ENCODE measurements at regions not wholly inside any gene's neighbourhood (a gene's known extent, or its start where the extent isn't known, plus 50 kb on each side); places are given as distances from the start of the nearest gene placed in this dataset.
"Not testable (repeated sequence)": the region's sequence is repeated elsewhere in the genome, so short reads cannot be mapped to it uniquely, and the experiment has no call there.

- no peaks in the 10 kb centered on the region for H3K9me3 ChIP-seq
- H3K36me3 Mint-ChIP-seq (ENCODE audit: insufficient read depth, unreplicated experiment) = no peaks in the 10 kb centered on the region
- H3K27ac Mint-ChIP-seq (ENCODE audit: unreplicated experiment) = no peak overlapping the region
- intact Hi-C loops (cut with micrococcal nuclease; ENCODE audit: unreplicated experiment) = no loop called here
- H3K9me3 Mint-ChIP-seq (ENCODE audit: unreplicated experiment) = no peaks in the 10 kb centered on the region
- H3K4me3 Mint-ChIP-seq (ENCODE audit: unreplicated experiment) = no peak overlapping the region
- H3K27me3 Mint-ChIP-seq (ENCODE audit: insufficient read depth, unreplicated experiment) = no peaks in the 10 kb centered on the region
- ChIA-PET POLR2A (no interaction called here), CTCF (no interaction called here)
- no peaks in the 10 kb centered on the region for H3K36me3 ChIP-seq (ENCODE audit: control insufficient read depth, insufficient read depth, low read length)
- H3K4me1 Mint-ChIP-seq (ENCODE audit: low read depth, unreplicated experiment) = no peaks in the 10 kb centered on the region
- no TSS peak for BruUV-seq (replicated peaks)
- no peaks in the 10 kb centered on the region for H3K27me3 ChIP-seq (replicated peaks; ENCODE audit: control insufficient read depth, insufficient read depth, low read length)
- no peak for TF ChIP-seq CTCF (IDR thresholded peaks at IDR 0.05; ENCODE audit: insufficient read depth in 1 of 2, low read depth in 1 of 2, low read length in 1 of 2, severe bottlenecking in 1 of 2, unreplicated experiment in 1 of 2)
- DNase-seq = no peak
- H3K4me3 ChIP-seq (ENCODE audit: low read depth, low read length) = no peak overlapping the region
- no peaks in the 10 kb centered on the region for H3K4me1 ChIP-seq
Observed at GRCh38 chr6:84597238-84597875, 167.0 kb downstream of the TBX18 start.

DNA sequence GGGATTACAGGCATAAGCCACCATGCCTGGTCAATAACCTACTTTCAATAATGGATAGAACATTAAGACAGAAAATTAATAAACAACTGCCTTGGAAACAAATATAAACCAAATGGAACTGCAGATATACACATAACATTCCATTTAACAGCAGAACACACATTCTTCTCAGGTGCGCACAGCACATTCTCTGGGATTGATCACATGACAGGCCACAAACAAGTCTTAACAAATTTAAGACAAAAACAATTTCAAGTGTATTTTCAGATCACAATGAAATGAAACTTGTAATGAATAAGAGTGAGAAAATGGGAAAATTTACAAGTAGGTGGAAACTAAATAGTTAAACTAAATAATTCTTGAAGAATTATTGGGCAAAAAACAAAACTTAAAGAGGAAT is 167.9 kb downstream of the TBX18 start:
- no peaks in the 10 kb centered on the region for H3K4me1 Mint-ChIP-seq (ENCODE audit: low read depth, unreplicated experiment)
- no peaks in the 10 kb centered on the region for H3K36me3 ChIP-seq (ENCODE audit: control insufficient read depth, insufficient read depth, low read length)
- H3K27me3 ChIP-seq (replicated peaks; ENCODE audit: control insufficient read depth, insufficient read depth, low read length) = no peaks in the 10 kb centered on the region
- no peak overlapping the region for H3K4me3 ChIP-seq (ENCODE audit: low read depth, low read length)
- POLR2A ChIA-PET = no interaction called here
- H3K36me3 Mint-ChIP-seq (ENCODE audit: insufficient read depth, unreplicated experiment) = no peaks in the 10 kb centered on the region
- no peak for DNase-seq
- no TSS peak for BruUV-seq (replicated peaks)
- H3K9me3 Mint-ChIP-seq (ENCODE audit: unreplicated experiment) = no peaks in the 10 kb centered on the region
- TF ChIP-seq CTCF (IDR thresholded peaks at IDR 0.05; ENCODE audit: insufficient read depth in 1 of 2, low read depth in 1 of 2, low read length in 1 of 2, severe bottlenecking in 1 of 2, unreplicated experiment in 1 of 2) = no peak
- CTCF ChIA-PET = no interaction called here
- no peak overlapping the region for H3K4me3 Mint-ChIP-seq (ENCODE audit: unreplicated experiment)
- intact Hi-C loops (cut with micrococcal nuclease; ENCODE audit: unreplicated experiment) = no loop called here
- no peaks in the 10 kb centered on the region for H3K4me1 ChIP-seq
- no peak overlapping the region for H3K27ac Mint-ChIP-seq (ENCODE audit: unreplicated experiment)
- H3K27me3 Mint-ChIP-seq (ENCODE audit: insufficient read depth, unreplicated experiment) = no peaks in the 10 kb centered on the region
- H3K9me3 ChIP-seq = no peaks in the 10 kb centered on the region

DNA sequence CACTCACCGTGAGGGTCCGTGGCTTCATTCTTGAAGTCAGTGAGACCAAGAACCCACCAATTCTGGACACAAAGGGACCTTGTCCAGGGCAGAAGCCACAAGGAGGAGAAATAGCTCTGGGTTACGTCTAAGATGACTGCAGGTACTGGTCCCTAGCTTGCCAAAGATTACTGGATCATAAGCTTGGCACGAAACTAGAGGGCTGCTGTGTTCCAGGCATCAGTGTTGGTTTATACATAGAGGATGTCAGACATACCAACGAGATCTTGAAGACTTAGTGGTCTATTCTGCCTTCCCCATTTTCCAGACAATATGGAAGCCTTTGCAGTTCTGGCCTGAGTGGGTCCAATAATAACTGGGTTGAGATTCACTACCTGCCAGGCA is 175.7 kb downstream of the TBX18 start:
- no peaks in the 10 kb centered on the region for H3K9me3 ChIP-seq
- no peaks in the 10 kb centered on the region for H3K4me1 ChIP-seq
- no peaks in the 10 kb centered on the region for H3K36me3 ChIP-seq (ENCODE audit: control insufficient read depth, insufficient read depth, low read length)
- Mint-ChIP-seq H3K27ac (ENCODE audit: unreplicated experiment) (no peak overlapping the region), H3K4me1 (ENCODE audit: low read depth, unreplicated experiment) (no peaks in the 10 kb centered on the region), H3K27me3 (ENCODE audit: insufficient read depth, unreplicated experiment) (no peaks in the 10 kb centered on the region), H3K9me3 (ENCODE audit: unreplicated experiment) (no peaks in the 10 kb centered on the region), H3K36me3 (ENCODE audit: insufficient read depth, unreplicated experiment) (no peaks in the 10 kb centered on the region), H3K4me3 (ENCODE audit: unreplicated experiment) (no peak overlapping the region)
- H3K27me3 ChIP-seq (replicated peaks; ENCODE audit: control insufficient read depth, insufficient read depth, low read length) = no peaks in the 10 kb centered on the region
- no peak overlapping the region for H3K4me3 ChIP-seq (ENCODE audit: low read depth, low read length)
- TF ChIP-seq CTCF (IDR thresholded peaks at IDR 0.05; ENCODE audit: insufficient read depth in 1 of 2, low read depth in 1 of 2, low read length in 1 of 2, severe bottlenecking in 1 of 2, unreplicated experiment in 1 of 2) = no peak
- ChIA-PET POLR2A (no interaction called here), CTCF (no interaction called here)
- BruUV-seq (replicated peaks) = no TSS peak
- no peak for DNase-seq
- intact Hi-C loops (cut with micrococcal nuclease; ENCODE audit: unreplicated experiment) = no loop called here

DNA sequence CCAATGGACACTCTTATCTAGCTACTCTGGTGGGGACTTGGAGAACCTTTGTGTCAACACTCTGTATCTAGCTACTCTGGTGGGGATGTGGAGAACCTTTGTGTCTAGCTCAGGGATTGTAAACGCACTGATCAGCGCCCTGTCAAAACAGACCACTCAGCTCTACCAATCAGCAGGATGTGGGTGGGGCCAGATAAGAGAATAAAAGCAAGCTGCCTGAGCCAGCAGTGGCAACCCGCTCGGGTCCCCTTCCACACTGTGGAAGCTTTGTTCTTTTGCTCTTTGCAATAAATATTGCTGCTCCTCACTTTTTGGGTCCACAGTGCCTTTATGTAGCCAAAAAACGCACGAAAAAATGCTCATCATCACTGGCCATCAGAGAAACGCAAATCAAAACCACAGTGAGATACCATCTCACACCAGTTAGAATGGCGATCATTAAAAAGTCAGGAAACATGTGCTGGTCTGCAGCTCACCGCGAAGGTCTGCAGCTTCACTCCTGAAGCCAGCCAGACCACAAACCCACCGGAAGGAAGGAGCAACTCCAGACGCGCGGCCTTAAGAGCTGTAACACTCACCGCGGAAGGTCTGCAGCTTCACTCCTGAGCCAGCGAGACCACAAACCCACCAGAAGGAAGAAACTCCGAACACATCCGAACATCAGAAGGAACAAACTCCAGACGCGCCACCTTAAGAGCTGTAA is 176.3 kb downstream of the TBX18 start:
- H3K4me1 ChIP-seq; H3K27ac Mint-ChIP-seq (ENCODE audit: unreplicated experiment); POLR2A ChIA-PET; H3K9me3 ChIP-seq; H3K36me3 Mint-ChIP-seq (ENCODE audit: insufficient read depth, unreplicated experiment); H3K9me3 Mint-ChIP-seq (ENCODE audit: unreplicated experiment); CTCF ChIA-PET; H3K4me3 ChIP-seq (ENCODE audit: low read depth, low read length); BruUV-seq (replicated peaks); H3K27me3 ChIP-seq (replicated peaks; ENCODE audit: control insufficient read depth, insufficient read depth, low read length); H3K36me3 ChIP-seq (ENCODE audit: control insufficient read depth, insufficient read depth, low read length); H3K4me3 Mint-ChIP-seq (ENCODE audit: unreplicated experiment); DNase-seq; H3K27me3 Mint-ChIP-seq (ENCODE audit: insufficient read depth, unreplicated experiment); H3K4me1 Mint-ChIP-seq (ENCODE audit: low read depth, unreplicated experiment); intact Hi-C loops (cut with micrococcal nuclease; ENCODE audit: unreplicated experiment): not testable (repeated sequence)

GRCh38 chr6:84587202-84587940 is 177.0 kb downstream of the TBX18 start:
- not testable (repeated sequence) for H3K27me3 Mint-ChIP-seq (ENCODE audit: insufficient read depth, unreplicated experiment)

More at GRCh38 chr6:84587202-84587940, 177.0 kb downstream of the TBX18 start:
- H3K27ac Mint-ChIP-seq (ENCODE audit: unreplicated experiment); H3K4me1 Mint-ChIP-seq (ENCODE audit: low read depth, unreplicated experiment); DNase-seq; H3K4me1 ChIP-seq; intact Hi-C loops (cut with micrococcal nuclease; ENCODE audit: unreplicated experiment); H3K36me3 Mint-ChIP-seq (ENCODE audit: insufficient read depth, unreplicated experiment); POLR2A ChIA-PET; BruUV-seq (replicated peaks); H3K36me3 ChIP-seq (ENCODE audit: control insufficient read depth, insufficient read depth, low read length); H3K4me3 ChIP-seq (ENCODE audit: low read depth, low read length); H3K9me3 ChIP-seq; H3K4me3 Mint-ChIP-seq (ENCODE audit: unreplicated experiment); H3K9me3 Mint-ChIP-seq (ENCODE audit: unreplicated experiment); H3K27me3 ChIP-seq (replicated peaks; ENCODE audit: control insufficient read depth, insufficient read depth, low read length); CTCF ChIA-PET: not testable (repeated sequence)

Measured in Caco-2 (cell line).